ENCODE measurements at regions not wholly inside any gene's neighbourhood (a gene's known extent, or its start where the extent isn't known, plus 50 kb on each side); places are given as distances from the start of the nearest gene placed in this dataset.

GRCh38 chr9:73813546-73813945 lies 661.9 kb downstream of the ANXA1 start:
- H3K4me2 ChIP-seq (ENCODE audit: insufficient read depth, low read length), result no peak overlapping the region
- ChIA-PET POLR2A (no interaction called here), CTCF (no interaction called here)
- DNase-seq (ENCODE audit: low read depth, low spot score), result no peak
- H4K20me1 ChIP-seq (replicated peaks; ENCODE audit: control insufficient read depth, extremely low read depth, insufficient read depth, low read length), result no peaks in the 10 kb centered on the region
- no peaks in the 10 kb centered on the region for H3K9me3 ChIP-seq (replicated peaks; ENCODE audit: control insufficient read depth, insufficient read depth, low read length)
- no peaks in the 10 kb centered on the region for H3K4me1 ChIP-seq (ENCODE audit: control insufficient read depth, extremely low read depth, insufficient read depth, low read length)
- H2AFZ ChIP-seq (ENCODE audit: low read depth, low read length), result no peak overlapping the region
- H3K27me3 ChIP-seq (ENCODE audit: control insufficient read depth in 2 of 2, insufficient read depth in 2 of 2, low read length in 2 of 2), result no peaks in the 10 kb centered on the region
- dilution Hi-C loops (cut with MboI; ENCODE audit: extremely low pct_ligation_motif_present, low sequenced_read_pairs), result no loop called here
- no peak for TF ChIP-seq EZH2 (IDR thresholded peaks at IDR 0.05; ENCODE audit: borderline replicate concordance, low read depth, low read length, severe bottlenecking)
- TF ChIP-seq GATA2 (IDR thresholded peaks at IDR 0.05; ENCODE audit: insufficient read depth, insufficient read length, low read depth, low read length), result no peak
- no peak for TF ChIP-seq POLR2A (IDR thresholded peaks at IDR 0.05; ENCODE audit: low read depth, low read length)
- no peak for TF ChIP-seq FOS (IDR thresholded peaks at IDR 0.05; ENCODE audit: borderline replicate concordance, insufficient read depth, low read length)
- no peaks in the 10 kb centered on the region for H3K36me3 ChIP-seq (ENCODE audit: control insufficient read depth in 2 of 2, extremely low read depth in 1 of 2, insufficient read depth in 2 of 2, low read length in 2 of 2)
- H3K4me3 ChIP-seq (replicated peaks in 1 of 3; ENCODE audit: insufficient read depth in 1 of 3, low read depth in 1 of 3, low read length in 3 of 3), result no peak overlapping the region
- no peak for FAIRE-seq
- H3K27ac ChIP-seq (ENCODE audit: insufficient read depth, low read depth, low read length), result no peak overlapping the region
- intact Hi-C loops (cut with micrococcal nuclease), result no loop called here
- no peaks in the 10 kb centered on the region for H3K9me1 ChIP-seq (replicated peaks; ENCODE audit: control insufficient read depth, extremely low read depth, insufficient read depth, low read length)
- no peaks in the 10 kb centered on the region for H3K79me2 ChIP-seq (ENCODE audit: control insufficient read depth, insufficient read depth, low read length)
- H3K9ac ChIP-seq (replicated peaks; ENCODE audit: extremely low read depth, insufficient read depth, low read length), result no peak overlapping the region
- no TSS peak for BruUV-seq (replicated peaks)

GRCh38 chr9:73816905-73817304 lies 665.2 kb downstream of the ANXA1 start:
- no peak overlapping the region for H3K4me3 ChIP-seq (replicated peaks in 1 of 3; ENCODE audit: insufficient read depth in 1 of 3, low read depth in 1 of 3, low read length in 3 of 3)

More at GRCh38 chr9:73816905-73817304, 665.2 kb downstream of the ANXA1 start:
- no peaks in the 10 kb centered on the region for H3K27me3 ChIP-seq (ENCODE audit: control insufficient read depth in 2 of 2, insufficient read depth in 2 of 2, low read length in 2 of 2)
- intact Hi-C loops (cut with micrococcal nuclease) (no loop called here), dilution Hi-C loops (cut with MboI; ENCODE audit: extremely low pct_ligation_motif_present, low sequenced_read_pairs) (no loop called here)
- CTCF ChIA-PET, result no interaction called here
- H3K4me2 ChIP-seq (ENCODE audit: insufficient read depth, low read length), result no peak overlapping the region
- BruUV-seq (replicated peaks), result no TSS peak
- no peaks in the 10 kb centered on the region for H3K4me1 ChIP-seq (ENCODE audit: control insufficient read depth, extremely low read depth, insufficient read depth, low read length)
- H3K36me3 ChIP-seq (ENCODE audit: control insufficient read depth in 2 of 2, extremely low read depth in 1 of 2, insufficient read depth in 2 of 2, low read length in 2 of 2), result no peaks in the 10 kb centered on the region
- no peak overlapping the region for H2AFZ ChIP-seq (ENCODE audit: low read depth, low read length)
- H4K20me1 ChIP-seq (replicated peaks; ENCODE audit: control insufficient read depth, extremely low read depth, insufficient read depth, low read length), result no peaks in the 10 kb centered on the region
- H3K27ac ChIP-seq (ENCODE audit: insufficient read depth, low read depth, low read length), result no peak overlapping the region
- TF ChIP-seq CTCF (IDR thresholded peaks at IDR 0.05; ENCODE audit: extremely low read depth in 1 of 2, insufficient read depth in 1 of 2, low read depth in 1 of 2, low read length in 2 of 2) (no peak), POLR2A (IDR thresholded peaks at IDR 0.05; ENCODE audit: low read depth, low read length) (no peak), EZH2 (IDR thresholded peaks at IDR 0.05; ENCODE audit: borderline replicate concordance, low read depth, low read length, severe bottlenecking) (no peak), MYC (IDR thresholded peaks at IDR 0.05; ENCODE audit: low read depth, low read length) (no peak)
- POLR2A ChIA-PET, result no interaction called here
- H3K79me2 ChIP-seq (ENCODE audit: control insufficient read depth, insufficient read depth, low read length), result no peaks in the 10 kb centered on the region
- H3K9me1 ChIP-seq (replicated peaks; ENCODE audit: control insufficient read depth, extremely low read depth, insufficient read depth, low read length), result no peaks in the 10 kb centered on the region
- DNase-seq (ENCODE audit: low read depth, low spot score), result no peak
- no peaks in the 10 kb centered on the region for H3K9me3 ChIP-seq (replicated peaks; ENCODE audit: control insufficient read depth, insufficient read depth, low read length)
- no peak overlapping the region for H3K9ac ChIP-seq (replicated peaks; ENCODE audit: extremely low read depth, insufficient read depth, low read length)
- FAIRE-seq, result no peak

All from endothelial cell of umbilical vein (primary cell).